ENCODE measurements at regions not wholly inside any gene's neighbourhood (a gene's known extent, or its start where the extent isn't known, plus 50 kb on each side); places are given as distances from the start of the nearest gene placed in this dataset.

DNA sequence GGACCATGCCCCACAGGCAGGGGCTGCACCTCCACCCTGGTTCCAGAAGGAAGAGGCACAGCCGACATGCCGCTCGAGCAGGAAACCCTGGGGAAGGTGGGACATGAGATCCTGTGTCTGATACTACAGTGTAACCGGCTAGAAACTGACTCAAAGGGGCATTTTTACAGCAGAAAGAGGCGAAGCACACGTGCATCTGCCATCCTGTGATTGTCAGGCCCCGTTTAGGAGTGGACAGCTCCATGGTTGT lies 62.7 kb downstream of the SIK1 start:
- DNase-seq (ENCODE audit: low read depth): no peak

DNA sequence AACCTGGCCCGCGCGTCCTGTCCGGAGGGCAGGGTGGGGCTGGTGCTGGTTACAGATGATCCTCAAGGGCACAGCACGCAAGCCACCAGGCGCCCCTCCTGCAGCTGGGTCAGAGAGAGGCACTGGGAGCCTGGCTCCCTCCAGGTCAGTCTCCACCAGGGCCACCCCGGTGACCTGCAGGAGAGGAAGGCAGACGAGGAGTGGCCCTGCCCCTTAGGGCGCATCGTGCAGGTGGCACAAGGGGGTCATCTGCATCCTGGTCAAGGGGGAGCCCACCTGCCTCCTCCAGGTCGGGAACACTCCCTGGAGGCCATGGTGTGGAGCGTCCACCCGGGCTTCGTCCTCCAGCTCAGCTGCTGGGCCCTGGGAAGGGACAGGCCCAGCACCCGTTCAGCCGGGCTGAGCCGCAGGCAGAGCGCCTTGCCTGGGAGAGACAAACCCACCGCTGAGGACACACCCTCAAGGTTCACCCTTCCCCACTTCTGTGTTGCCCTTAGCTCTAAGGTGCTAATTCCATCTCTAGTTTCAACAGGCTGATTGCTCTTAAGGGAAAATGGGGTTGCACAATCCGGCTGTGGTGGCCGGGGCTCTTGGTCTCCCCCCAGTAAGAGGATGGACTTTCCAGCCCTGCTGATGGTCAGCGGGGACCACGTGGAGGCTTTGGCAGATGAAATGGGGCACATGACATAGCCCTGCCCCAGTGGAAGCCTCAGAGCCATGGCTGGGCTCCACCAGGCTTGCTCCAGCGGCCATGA lies 63.2 kb downstream of the SIK1 start:
- no peak for DNase-seq (ENCODE audit: low read depth)

DNA sequence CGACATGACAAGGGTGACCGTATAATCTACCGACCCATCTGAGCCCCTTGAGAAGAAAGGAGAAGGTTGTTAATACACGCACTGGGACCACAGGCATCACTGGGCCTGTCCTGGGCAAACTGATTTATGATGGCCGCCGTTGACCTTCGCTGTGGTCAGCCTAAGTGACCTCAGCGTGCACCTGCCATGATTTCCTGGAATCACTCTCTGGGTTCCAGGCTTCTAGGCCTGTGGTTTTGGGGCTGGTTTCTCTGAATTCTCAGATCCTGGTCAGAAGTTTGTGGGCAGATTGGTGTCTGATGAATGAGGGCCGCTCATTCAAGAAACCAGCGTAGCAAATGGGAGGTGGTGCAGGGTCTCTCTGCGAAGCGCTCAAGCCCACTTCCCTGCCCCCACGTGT lies 64.0 kb downstream of the SIK1 start:
- DNase-seq (ENCODE audit: low read depth): no peak

DNA sequence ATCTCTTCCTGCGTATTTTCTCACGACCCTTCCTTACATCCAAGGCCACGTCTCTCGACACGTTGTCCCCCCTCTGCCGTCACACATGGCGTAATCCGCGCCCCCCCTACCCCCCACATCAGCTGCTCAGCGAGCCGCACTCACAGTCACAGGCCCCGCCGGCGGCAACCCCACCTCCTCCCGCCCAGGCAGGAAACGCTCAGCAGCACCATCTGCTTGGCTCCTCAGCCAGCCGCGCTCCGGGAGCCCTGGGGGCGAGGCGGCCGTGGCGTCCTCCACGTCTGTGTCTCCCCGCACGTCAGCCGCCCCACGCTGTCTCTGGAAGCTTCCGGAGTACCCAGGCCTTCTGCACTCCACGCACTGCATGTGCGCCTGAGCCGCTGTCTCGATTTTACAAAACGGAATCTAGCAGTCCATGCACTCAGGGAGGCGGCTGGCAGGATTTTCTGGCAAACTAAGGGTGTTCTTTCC lies 64.6 kb downstream of the SIK1 start:
- DNase-seq (ENCODE audit: low read depth): peak; percentile 72

DNA sequence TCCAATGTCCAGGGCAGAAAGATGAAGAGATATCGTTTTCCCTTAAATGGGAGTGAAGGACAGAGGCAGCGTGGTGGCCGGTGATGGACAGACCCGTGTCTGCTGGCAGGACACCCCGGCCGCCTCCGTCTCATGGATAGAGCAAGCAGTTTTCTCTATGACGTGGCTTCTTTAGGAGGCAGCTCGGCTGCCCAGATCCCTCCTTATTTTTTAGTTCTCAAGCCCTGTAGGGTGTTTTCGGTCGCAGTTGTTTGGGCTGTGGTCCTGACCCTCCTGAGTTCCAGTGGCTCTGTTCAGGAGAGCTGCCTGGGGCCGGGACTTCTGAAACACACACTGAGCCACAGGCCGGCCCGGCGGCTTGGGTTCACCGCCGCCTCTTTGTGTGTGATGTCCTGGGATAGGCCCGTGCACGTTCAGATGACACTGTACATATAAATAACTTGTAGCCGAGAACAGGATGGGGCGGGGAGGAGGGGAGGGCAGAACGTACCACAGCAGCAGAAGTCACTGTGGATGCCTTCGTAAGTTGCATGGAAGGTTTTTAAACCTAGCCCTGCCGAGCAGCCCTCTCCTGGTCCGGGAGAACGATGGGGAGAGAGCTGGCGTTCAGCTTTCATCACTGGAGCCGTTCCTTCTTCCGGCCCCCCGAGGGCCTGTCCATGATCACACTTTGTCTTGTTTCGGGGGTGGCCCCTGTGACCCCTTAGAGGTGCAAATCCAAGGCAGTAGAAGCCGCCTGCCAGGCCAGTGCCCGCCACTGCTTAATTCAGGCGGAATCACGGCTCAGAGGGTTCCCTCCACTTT lies 65.2 kb downstream of the SIK1 start:
- peak; percentile 54 for DNase-seq (ENCODE audit: low read depth)

DNA sequence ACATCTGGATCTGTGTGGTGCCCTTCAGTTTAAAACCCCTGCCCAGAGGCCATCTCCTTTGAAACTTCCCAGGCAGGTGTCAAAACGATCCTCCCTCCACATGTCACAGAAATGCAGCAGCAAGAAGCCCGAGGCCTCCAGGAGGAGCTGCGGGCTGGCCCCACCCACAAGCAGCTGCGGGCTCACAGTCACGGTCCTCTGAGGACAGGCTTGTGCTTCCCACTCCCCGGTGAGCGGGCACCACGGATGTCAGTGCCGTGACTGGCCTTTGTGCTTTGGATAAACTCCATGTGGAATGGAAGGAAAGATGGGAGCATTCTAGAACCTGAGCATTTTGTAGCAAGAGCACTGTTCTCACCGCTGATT lies 65.8 kb downstream of the SIK1 start:
- DNase-seq (ENCODE audit: low read depth): peak; percentile 39

DNA sequence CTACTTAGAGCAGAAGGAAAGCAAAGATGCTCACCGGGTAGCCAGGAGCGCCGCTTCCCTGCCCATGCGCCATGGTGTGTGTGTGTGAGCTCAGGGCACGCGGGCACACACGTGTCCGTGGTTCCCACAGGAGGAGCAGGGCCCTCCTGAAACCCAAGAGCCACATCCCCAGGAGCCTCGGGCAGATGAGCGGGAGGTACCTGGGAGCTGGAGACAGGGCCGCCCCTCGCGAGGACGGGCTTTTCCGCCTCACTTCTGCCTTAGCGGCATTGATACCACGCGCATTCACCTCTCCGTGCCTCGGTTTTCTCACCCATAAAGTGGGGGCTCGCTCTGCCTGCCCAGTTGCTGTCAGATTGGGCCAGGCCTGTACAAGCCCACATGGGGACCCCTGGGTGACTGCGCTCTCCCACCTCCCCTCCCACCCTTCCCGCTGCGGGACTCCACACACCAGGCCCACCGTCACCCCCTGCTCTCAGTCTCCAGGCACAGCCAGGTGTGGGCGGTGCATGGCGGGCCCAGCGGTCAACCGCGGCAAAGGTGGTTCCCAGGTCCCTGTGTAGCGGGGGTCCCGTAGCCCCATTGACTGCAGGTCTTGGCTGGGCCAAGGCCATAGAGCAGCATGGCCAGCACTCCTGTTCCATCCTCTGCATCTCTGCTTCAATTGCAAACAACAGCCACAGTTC lies 66.3 kb downstream of the SIK1 start:
- DNase-seq (ENCODE audit: low read depth): no peak

DNA sequence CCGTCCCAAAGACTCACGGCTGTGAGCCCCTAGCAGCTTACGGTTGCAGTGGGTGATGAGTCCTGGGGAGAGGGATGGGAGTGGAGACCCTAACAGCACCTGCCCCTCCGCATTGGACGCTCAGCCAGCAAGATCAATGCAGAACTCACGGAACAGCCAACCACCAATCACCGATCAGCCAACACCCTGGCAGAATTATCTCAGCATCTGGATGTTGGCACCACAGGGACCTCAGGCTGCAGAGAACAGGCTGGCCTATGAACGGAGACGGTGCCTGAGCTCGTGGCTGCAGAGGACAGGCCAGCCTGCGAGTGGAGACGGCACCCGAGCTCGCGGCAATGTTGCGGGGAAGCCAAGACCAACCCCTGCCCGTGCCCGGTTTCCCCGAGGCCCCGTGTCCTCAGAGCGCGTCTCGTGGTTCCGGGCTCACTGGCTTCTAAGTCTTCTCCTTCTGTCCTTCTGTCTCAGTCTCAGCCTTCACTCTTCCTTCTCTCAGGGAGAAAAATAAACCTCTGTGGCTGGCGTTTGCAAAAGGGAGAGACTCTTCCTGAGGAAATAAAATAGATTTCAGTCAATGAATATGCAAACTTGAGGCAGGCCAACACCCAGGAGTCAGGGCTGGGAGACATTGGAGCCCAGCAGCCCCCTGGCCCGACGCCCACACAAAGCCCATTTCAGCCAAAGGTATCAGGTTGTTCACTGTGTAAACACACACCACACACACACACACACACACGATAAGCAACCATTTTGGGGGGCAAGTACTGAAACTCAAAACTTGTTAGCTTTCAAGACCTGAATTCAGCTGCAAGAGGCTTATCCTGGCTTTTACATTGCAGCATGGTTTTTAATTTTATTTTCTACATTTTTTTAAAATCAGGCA lies 67.8 kb downstream of the SIK1 start:
- no peak for DNase-seq (ENCODE audit: low read depth)

DNA sequence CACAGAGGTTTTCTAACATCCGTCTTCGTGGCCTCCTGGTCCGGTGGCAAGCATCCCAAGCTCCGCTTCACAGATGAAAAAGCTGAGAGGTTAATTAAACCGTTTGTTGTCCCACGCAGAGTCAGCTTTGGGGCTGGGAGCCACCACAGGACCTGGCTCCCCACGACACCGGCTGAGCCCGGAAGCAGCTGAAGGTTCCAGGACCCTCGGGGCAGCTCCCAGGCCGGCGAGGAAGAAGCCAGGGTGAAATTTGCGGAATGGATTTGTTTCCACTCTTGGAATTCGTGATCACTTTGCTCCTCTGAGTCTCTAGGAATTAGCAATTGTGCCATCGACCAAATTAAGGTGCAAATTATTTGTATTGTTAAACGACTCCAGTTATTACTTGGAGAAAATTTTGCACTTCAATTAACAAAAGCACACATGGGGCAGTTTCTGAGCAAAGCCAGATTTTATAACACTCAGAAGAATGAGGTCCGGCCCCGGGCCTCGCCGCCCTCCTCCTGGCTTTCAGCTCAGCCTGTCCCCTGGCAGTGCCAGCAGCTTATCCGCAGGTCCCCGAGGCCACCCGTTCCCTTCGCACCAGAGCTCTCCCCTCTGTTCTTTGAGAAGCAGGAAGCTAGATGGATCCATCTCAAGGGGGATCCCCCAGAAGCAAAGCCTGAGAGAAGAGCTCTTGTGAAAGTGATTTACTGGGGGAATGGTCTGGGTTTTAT lies 69.1 kb downstream of the SIK1 start:
- no peak for DNase-seq (ENCODE audit: low read depth)

DNA sequence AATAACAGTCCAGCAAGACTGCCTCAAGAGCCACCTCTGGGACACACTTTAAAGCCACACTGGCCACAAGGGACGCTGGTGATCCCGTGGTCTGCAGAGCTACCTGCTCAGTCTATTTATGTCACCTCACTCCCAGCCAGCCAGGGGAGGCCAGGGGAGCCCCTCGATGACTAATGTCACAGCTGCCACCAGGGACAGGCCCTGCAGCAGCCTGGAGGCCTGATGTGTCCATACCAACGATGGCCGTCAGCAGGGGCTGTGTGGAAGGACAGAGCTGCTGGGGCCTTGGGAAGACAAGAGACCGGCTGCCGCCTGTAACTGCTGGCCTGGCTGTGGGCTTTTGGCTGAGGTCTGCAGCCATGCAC lies 71.0 kb downstream of the SIK1 start:
- DNase-seq (ENCODE audit: low read depth): no peak

DNA sequence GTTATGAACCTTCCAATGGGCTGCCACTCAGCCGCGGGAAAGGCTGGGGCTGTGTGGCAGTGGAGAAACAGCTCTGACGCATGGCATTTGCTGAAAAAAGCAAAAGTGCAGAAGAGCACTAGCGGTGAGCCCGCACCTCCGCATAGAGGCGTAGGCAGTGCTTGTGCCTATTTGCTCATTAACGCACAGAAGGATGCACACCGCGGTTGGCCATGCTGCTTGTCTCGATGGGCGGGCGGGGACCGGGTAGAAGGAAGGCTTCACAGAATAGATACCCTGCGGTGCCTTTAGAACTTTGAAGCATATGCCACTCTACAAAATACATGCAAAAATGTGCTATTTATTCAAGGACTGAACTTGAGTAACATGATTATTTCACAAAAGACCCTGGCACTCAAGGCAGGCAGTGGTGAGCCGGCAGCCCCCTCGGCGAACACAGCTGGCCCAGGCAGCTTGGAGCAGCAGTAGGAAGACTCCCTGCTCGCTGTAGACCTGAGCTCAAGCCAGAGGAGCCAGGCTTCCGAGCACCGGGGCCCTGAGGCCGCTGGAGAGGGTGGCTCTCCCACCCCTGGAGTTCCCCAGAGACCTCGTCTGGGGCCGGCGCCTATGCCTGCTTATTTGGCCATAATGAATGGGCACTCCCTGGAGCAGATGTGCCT lies 71.5 kb downstream of the SIK1 start:
- no peak for DNase-seq (ENCODE audit: low read depth)

DNA sequence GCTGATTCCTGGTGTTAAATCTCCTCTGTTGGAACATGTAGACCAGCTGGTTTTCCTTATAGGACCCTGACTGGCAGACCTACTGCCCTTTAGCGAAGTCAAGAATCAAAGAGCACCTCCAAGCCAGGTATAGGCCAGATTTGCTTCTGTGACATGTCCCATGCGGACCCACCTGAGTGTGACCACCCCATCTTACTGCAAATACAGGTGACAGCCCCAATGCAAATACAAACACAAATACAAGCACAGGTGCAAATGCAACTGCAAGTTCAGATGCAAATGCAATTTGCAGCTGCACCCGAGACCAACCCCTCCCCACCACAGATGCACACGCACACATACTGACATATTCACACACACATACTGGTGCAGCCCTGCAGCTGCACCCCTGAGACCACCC lies 72.3 kb downstream of the SIK1 start:
- DNase-seq (ENCODE audit: low read depth): no peak

DNA sequence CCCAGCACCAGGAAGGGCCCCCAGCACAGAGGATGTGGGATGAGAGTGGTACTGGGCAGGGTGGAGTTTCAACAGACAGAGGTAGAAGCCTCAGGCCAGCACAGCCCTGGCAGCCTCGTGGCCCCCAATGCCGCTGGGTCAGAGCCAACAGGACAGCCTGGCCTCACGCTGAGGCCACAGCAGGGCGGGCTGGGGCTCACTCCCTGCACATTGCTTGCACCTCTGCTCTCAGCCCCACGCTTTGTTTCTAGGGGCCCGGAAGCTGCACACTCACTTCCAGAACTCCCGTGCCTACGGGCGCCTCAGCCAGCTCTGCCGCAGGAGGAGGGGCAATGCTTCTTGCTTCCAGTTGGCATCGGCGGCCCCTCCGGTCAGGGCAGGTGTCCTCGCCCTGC lies 72.9 kb downstream of the SIK1 start:
- no peak for DNase-seq (ENCODE audit: low read depth)

DNA sequence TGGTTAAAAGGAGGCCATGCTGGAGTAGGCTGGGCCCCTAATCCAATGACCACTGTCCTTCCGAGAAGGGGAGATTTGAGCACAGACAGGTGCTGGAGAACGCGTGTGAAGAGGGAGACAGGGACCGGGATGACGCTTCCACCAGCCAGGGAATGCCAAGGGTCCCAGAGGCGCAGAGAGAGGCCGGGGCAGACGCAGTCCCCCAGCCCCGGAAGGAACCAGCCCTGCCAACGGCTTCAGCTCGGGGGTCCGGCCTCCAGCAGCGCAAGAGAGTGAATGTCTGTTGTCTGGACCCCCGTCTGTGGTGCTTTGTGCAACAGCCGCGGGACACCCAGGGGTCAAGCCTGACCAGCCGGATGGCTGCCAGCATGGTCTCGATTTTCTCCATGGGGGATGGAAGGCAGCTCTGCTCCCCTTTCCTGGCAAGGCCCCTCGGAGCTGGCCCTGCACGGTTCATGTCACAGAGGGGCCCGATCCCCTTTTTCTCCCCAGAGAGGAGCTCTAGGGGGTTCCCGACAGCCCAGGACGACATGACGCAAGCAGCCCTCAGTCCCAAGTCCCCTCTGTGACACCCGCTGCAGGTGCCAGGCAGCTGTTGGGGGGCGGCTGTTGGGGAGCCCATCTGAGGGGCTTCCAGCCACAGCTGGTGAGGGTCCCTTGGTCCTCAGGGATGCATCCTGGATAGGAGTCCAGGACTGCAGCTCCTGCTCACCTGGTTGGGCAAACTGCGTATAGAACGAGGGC lies 73.5 kb downstream of the SIK1 start:
- DNase-seq (ENCODE audit: low read depth): no peak

DNA sequence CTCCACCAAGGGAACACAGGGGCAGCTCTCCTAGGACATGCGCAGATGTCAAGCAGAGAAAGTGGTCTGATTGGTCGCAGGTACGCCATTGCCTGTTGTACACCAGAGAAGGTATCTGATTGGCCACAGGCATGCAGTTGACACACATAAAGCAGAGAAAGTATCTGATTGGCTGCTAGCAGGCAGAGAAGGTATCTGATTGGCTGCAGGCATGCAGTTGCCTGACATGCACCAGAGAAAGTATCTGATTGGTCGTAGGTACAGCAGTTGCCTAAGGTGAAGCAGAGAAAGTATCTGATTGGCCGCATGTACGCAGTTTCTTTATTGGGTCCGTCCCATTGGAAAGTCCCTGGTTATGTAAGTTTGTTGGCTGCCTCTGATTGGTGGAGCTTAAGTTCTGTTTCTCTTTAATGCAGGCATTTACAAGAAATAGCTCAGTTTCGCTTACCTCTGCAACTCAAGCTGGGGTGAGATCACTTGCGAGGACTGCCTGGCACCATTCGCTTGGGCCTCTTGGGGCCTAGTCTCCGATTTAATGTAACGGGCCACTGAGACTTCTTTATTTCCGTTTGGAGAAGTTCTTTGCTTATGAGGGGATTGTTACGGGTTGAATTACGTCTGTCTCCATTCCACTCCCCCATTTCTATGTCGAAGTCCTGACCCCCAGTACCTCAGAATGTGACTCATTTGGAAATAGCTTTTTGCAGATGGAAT lies 74.2 kb downstream of the SIK1 start:
- peak; percentile 29 for DNase-seq (ENCODE audit: low read depth)

DNA sequence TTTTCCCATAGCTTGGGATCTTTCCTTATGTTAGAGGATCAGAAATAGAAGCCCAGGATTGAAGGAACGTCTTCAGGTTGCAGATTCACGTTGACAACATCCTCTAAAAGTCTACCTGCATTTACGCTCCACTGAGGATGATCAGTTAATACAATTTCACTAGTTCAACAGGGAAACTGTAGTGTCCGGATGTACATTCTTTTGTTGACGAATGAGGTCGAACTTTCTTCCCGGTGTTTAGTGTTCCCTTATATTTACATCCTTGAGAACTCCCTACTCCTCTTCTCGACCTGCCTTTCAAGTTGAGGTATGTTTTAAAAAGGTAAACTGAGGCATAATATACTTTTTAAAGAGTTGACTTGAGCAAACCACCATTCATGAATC lies 74.8 kb downstream of the SIK1 start:
- no peak for DNase-seq (ENCODE audit: low read depth)

DNA sequence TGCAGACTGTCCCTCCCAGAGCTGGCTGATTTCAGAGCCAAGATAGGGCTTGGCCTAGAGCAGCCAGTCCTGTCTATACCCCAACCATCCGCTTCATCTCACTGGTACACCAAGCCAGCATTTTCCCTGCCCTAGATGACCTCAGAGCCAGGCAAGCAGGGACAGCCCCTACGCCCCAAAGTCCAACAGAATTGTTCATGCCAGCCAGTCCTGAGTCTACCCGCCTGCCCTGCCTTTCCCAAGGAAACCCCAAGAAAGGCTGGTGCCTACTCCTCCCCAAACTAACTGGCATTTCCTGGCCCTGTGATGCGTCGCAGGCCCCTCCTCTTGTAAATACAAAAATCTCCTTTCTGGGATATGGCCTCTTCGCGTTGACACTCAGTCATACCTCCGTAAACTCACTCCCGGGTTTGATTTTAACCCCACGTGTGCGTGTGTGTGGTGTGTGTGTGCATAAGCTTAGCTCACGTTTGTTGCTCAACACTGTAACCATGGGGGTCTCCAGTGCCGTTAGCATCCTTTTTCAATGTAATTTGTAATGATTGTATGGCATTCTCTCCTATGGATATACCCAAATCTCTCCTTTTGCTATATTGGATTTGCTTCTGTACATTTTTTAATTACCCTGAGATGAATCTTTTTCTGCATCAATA lies 75.3 kb downstream of the SIK1 start:
- DNase-seq (ENCODE audit: low read depth): no peak

DNA sequence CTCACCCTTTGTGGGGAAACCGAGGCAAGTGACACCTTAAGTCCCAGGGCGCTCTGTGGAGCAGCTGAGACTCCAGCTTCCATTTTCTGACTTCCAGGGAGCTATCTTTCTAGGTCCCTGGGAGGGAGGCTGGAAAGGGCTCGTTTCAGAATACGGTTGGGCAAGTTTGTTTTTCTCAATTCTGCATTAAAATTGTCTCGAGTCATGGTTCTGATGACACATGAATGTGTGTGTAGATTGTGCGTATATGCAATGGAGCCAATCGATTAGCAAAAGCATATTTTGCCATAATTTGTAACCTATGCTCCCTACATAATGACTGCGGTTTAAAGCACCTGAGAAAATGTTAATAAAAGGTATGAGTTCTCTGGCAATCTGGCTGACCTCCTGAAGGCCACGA lies 77.3 kb downstream of the SIK1 start:
- DNase-seq (ENCODE audit: low read depth): no peak

DNA sequence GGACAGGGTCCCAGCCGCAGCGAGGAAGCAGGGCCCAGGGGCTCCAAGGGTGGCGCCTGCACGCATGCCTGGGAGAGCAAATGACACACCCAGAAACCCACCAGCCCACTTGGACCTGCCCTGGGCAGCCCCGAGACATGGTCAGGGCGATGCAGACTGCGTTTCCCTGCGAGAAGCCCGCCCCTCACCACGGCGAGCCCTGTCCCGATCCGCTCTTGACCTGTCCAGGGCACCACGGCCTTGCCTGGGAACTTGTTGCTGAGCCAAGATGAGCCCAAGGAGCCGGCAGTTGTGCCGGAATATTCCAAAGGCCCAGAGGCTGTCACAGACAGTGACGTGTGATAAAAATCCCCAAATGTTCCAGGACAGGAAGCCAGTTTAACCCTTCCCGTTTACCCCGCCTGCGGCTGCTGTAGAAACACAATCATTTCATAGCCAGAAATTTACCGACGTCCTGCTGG lies 78.1 kb downstream of the SIK1 start:
- DNase-seq (ENCODE audit: low read depth): no peak

Data from ELR (cell line).